RPMI8226 (cell line): ENCODE measurements at regions not wholly inside any gene's neighbourhood (a gene's known extent, or its start where the extent isn't known, plus 50 kb on each side); places are given as distances from the start of the nearest gene placed in this dataset.

ENCODE experiments used
- DNase-seq: peaks from one replicate; pipeline ENCODE4 v3.0.0-alpha.2; 2015

DNA sequence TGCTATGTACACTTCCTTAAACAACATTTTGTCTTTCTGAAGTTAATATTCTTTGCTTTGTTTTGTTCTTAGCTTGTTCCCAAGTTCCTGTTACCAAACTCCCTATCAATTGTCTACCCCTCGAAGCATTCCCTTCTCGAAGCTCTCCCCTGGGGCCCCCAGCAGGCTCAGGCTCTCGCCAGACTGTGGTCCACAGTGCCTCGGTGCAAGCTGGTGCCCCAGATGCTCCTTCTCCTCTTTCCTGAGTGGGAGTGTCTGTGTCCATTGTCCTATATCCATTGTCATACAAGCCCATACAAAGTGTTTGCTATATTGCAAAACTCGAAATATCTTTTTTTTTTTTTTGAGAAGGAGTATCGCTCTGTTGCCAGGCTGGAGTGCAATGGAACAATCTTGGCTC lies 51.7 kb upstream of the RTL6 start:
- no peak for DNase-seq

DNA sequence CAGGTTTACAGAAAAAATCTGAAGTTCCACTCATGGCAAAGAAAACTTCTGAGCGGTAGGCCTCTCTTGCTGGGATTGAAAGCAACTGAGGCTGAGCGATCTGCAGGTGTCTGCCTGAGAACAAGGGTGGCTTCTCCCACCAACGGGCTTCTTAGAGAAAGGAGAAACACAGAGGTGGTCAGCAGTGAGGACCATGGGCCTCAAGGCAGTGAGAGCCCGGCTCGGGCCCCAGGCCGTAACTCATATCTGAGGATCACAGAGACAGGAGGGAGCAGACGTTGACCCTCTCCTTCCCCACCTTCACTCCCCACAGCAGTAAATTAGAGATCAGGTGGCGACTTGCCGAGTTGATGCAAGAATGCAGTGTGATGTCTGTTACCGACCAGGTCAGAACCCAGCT lies 50.9 kb upstream of the RTL6 start:
- no peak for DNase-seq
